ENCODE measurements at regions not wholly inside any gene's neighbourhood (a gene's known extent, or its start where the extent isn't known, plus 50 kb on each side); places are given as distances from the start of the nearest gene placed in this dataset.

DNA sequence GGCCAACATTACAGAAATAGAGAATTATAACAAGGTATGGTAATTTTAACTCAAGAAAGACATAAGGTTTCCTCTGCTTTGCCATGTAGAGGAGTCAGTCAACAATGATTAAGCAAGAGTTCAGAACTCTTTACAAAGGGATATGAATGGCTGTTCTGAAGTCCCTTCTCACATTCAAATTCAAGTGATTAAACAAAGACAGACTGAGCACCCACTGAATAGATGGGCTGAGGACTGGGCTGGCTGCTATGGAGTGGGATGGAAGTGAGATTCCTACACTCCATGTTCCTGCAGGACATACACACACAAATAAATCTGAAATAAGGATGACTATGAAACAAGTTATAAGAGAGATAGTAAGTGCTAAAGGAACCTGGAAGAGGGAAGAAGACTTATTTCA is 199.0 kb upstream of the GRIP1 start:
- TF ChIP-seq SUZ12 (IDR thresholded peaks at IDR 0.05; ENCODE audit: extremely low read depth, insufficient read depth, insufficient read length), result no peak
- no peak for TF ChIP-seq YY1 (IDR thresholded peaks at IDR 0.05; ENCODE audit: insufficient read depth, insufficient read length)

All from NT2/D1 (cell line).